Urothelium cell line (cell line): ENCODE measurements at regions not wholly inside any gene's neighbourhood (a gene's known extent, or its start where the extent isn't known, plus 50 kb on each side); places are given as distances from the start of the nearest gene placed in this dataset.
A peak's percentile ranks its signal among the peaks of the same experiment; 100 is the strongest.

Experiments
- DNase-seq: peaks from one replicate; pipeline ENCODE4 v3.0.0; 2011; ENCODE audit warnings: low spot score, mixed read lengths
- FAIRE-seq: peaks from 2 replicates; lab custom pipeline; 2011; peaks lifted over from hg19 to GRCh38; lab: Jason Lieb, UNC

DNA sequence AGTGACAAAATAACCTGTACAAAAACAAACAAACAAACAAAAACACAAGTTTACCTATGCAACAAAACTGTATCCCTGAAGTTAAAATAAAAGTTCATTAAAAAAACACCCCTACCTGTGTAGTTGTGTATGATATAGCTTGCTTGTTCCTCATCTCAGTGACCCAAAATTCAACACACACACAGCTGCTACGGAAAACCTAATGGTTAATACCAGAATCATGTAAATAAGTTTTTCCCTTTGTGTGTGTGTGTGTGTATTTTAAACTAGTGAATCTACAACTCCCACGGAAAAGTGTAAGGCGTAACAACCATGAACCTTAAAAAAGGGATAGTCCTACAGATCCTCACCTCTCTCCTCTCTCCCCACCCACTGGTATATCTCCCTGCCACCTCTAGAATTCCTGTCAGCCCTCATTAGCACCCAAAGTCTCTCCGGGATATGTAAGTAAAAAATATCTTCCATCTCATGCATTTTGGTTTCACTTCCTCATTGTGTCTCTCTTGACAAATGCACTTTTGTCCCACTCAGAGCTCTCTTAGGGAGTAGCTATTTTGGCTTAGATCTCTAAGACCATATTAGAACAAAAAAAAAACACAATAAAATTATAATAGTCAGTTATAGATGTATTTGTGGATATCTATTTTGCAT lies 2236.5 kb downstream of the PCDH9 start:
- FAIRE-seq: no peak

DNA sequence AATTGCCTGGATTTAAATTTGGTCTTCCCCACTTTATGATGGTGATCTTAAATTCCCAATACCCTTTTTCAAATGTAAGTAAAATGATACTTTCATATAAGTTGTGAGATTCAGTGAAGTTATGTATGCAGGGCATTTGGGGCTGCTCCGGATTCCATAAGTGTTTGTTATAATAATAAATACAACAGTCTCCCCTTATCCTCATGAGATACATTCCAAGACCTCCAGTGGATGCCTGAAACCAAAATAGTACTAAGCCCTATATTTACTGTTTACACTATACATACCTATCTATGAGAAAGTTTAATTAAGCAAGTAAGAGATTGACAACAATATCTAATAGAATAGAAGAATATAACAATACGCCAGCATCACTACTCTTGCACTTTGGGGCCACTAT lies 2237.8 kb downstream of the PCDH9 start:
- no peak for DNase-seq
- no peak for FAIRE-seq

More for the DNA sequence above, 2236.5 kb downstream of the PCDH9 start:
- DNase-seq: peak; percentile 0

DNA sequence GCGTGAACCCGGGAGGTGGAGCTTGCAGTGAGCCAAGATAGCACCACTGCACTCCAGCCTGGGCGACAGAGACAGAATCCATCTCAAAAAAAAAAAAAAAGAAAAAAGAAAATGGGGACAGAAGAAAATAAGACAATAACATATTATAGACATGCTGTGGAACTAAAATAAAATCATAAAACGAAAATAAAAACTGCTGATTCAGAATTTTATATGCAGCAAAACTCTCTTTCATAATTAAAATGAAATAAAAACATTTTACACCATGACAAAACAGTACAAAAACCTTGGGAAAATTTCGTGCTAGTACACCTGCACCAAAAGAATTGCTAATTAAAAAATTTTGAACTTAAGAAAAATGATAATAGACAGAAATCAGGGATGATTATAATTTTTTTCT lies 2245.1 kb downstream of the PCDH9 start:
- FAIRE-seq: no peak
- no peak for DNase-seq

DNA sequence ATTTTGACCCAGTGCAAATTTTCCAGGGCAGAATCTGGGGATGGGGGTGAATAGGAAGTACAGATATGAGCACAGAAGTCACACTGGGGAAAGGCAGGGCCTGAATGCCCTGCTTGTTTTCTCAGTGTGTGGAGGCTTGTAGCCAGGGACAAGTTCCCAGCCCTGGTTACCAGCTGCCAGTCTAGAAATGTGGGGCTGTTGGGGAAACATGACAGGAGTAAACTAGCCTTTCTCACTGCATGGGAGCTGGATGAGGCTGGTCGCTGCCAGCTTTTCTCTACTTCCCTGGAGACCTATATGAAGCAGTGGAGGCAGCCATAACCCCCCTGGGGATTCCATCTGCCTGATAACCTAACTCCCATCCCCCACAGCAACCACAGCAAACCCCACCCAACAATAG lies 2267.7 kb downstream of the PCDH9 start:
- FAIRE-seq: no peak
- DNase-seq: no peak

DNA sequence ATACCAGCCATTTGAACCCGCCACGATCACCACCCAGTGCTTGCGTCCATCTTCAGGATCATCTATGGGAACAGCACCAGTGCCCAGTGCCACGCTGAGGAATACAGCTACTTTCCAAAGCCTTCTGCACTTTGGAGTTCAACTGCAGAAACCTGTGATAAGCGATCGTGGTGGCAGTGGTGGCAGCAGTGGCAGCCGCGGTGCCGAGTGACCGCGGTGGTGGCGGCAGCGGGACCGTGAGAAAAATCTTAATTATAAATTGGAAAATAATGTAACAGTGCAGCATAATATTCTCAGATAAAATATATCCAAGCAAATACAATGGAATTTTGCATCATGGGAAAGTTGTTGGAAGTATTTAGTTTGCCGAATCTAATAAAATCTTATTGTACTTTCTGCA lies 2270.9 kb downstream of the PCDH9 start:
- DNase-seq (no peak), FAIRE-seq (no peak)

DNA sequence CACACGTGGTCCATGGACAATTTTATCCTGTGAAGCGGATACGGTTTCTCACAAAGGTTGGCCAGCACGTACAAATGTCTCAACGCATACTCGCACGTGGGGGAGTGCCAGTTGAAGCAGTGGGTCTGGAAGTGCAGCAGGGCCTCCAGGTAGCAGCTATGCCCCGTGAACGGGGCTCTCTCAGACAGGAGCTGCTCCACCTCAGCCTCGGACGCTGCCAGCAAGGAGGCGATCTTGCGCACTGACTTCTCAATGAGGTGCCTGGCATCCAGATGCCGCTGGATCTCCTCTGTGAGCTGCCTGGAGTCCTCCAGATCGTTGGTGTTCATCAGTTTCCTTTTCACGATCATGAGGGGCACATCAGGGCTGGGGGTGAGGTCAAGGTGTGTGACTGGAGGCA lies 2272.0 kb downstream of the PCDH9 start:
- FAIRE-seq: no peak

DNA sequence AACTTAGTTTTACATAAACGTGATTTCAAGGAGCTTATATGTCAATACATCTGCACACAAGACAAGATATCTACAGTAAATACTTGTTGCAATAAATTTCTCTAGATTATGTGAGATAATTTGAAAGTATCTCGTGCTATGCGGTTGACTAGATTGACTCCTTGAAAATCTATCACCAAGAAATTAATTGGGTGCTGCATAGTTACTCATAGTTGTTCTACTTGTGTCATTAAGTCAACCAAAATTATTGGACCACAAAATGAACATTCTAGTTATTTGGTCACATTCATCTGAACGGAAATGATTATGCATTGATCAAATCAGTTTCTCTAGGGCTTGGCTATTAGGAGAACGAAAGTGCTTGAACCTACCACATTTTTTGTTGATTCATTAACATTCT lies 2291.5 kb downstream of the PCDH9 start:
- FAIRE-seq: no peak
- no peak for DNase-seq

More for the DNA sequence above, 2272.0 kb downstream of the PCDH9 start:
- no peak for DNase-seq

DNA sequence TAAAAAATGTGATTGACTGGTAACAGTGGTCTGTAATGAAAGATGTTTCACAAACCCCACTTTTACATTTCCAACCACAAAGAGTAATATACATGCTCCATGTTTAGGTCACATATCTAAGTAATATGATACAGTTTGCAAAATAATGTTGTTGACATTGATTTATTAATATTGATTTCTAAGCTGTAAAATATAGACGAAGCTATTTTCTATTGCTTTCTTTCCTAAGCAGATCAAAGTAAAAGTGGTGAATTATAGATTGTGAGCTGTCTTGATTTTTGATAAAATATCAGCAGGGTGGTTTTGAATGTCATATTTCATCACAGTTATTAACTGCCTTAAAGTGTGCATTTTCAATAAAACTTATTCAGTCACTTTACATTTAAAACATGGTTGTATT lies 2292.8 kb downstream of the PCDH9 start:
- DNase-seq: no peak
- no peak for FAIRE-seq

DNA sequence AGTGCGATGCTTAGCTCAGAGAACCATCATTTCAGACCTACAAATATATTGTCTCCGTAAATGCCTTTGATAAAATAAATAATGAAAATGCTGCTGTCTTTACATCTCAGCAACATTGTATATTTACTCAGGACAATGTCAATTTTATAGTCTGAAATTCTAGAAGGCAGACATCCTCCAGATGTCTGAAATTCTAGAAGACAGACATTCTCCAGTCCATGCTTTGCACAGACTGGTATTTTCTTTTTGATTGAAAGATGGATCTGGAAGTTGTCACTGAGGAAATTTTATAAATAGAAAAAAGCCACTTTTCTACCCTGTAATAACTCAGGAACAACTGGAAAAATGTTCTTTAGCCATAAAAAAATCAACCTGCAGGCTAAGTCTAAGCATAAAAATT lies 2293.3 kb downstream of the PCDH9 start:
- no peak for FAIRE-seq
- DNase-seq: no peak

DNA sequence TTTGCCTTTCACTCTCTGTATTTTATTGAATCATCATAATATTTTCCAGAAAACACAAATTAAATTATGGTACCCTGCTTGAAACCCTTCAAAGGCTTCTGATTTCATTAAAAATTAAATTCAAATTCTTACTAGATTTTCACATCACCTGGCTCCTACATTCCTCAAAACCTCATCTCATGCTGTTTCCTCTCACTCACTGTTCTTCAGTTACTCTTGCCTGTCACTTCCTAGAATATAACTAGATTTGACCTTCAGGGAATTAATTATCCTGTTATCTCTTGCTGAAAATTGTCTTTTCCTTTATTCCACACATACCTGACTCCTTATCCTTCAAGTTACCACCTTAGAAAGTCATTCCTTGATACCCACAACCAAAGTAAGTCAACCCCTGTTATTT lies 2294.7 kb downstream of the PCDH9 start:
- no peak for DNase-seq
- FAIRE-seq: no peak

DNA sequence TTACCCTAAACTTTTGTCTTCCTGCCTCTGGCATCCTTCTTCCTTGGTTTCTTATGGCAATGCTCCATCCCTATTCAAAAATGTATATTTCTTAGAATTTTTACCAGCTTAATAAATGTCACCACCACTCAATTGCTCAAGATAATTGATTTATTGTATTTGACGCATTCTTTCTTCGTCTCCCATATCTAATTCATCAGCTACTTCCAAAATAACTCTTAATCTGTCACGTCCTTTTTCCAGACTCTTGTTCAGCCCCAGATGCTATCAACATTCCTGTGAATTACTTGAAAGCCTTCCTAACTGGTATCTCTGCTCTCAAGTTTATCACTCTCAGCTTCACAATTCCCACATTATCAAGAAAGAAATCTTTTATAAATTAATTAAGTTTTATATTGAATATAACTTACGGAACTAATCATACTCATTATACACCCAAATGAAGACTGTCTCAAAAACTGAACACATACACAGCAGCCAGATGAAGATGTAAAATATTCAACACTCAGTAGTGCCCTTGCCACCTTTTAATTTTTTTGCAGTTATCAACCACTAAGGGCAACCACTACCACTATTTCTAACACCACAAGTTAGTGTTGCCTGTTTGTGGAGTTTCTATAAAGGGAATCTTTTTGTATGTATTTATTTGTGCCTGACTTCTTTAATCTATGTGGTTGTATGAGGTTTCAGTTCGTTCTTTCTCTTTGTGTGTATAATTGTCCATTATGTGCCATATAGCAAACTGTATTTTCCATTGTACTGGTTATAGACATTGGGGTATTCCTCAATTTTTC lies 2295.4 kb downstream of the PCDH9 start:
- DNase-seq: no peak

DNA sequence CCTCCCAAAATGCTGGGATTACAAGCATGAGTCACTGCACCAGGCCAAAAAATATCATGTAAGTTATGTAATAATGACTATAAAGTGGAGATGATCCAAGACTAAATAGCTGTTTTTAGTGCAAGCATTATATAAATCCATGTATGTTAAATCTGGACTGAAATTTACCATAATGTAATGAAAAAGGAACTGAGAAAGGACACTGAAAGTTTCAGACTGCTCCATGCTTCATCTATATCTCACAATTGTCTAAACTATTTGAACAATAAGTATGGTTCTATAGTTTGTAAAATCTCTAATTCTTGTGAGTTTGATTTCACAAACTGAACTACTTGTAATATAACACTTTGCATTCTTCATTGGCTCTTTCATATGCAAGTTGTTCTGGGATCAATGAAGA lies 2299.5 kb downstream of the PCDH9 start:
- no peak for DNase-seq

More for the DNA sequence above, 2295.4 kb downstream of the PCDH9 start:
- no peak for FAIRE-seq

DNA sequence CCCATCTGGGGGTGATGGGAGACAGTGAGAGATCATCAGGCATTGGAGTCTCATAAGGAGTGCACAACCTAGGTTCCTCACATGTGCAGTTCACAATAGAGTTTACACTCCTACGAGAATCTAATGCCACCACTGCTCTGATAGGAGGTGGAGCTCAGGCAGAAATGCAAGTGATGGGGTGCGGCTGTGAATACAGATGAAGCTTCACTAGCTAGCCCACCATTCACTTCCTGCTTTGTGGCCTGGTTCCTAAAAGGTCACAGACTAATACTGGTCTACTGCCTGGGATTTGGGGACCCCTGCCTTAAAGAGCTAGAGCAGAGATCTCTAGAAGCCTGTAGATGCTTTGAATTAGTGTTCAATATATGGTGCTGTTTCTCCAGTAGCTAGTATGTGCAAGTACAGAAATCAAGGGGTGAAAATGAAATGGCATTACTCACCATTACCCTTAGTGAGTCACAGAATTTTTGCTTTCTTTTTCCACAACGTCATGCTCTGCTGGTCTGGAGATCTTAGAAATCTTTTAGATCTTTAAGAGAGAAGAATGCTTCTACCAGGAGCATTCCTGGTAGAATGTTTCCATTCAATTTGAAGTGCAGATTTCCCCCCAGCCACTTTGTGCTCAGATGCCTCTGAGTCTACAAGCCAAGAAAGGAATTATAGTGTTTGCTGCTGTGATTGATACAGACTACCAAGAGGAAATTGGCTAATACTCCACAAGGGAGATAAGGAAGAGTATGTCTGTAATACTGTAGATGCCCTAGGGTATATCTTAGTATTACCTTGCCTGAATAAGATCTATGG lies 2301.2 kb downstream of the PCDH9 start:
- DNase-seq (peak; percentile 6), FAIRE-seq (no peak)

More for the DNA sequence above, 2299.5 kb downstream of the PCDH9 start:
- no peak for FAIRE-seq

DNA sequence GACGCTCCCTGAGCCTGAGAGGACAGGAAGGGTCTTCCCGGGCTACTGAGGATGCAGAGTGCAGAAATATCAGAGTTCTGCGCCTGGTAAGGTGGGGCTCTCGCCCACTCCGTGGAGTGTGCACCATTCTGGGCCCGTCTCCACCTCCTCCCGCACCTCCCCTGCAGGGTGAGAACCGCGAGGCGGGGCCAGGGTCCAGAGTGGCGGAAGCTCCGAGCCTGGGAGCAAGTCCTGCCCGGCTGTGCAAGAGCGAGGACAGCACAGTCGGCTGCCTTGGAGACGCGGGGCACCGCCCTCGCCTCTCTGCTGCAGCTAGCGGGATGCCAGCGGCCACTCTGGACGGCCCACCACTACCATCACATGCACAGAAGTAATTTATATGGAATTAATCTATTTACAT lies 2304.4 kb downstream of the PCDH9 start:
- FAIRE-seq (no peak), DNase-seq (no peak)

DNA sequence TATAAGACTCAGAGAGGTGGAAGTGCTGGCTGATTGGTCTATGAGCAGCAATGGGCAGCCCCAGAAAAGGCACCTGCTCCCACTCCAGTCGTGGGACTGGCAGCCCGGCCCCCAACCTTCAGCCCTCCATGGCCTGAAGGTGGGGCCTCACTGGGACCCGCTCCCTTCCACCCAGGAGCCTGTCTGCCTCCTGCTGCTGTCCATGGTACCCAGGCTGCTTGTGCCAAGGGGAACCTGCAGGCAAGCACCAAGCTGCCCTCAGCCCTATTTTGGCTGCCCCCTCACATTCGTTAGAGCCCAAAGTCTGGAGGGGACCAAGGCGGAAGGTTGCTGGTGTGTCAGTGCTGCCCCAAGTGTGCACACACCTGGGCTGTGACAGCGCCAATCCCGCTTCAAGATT lies 2304.9 kb downstream of the PCDH9 start:
- FAIRE-seq (no peak), DNase-seq (no peak)

DNA sequence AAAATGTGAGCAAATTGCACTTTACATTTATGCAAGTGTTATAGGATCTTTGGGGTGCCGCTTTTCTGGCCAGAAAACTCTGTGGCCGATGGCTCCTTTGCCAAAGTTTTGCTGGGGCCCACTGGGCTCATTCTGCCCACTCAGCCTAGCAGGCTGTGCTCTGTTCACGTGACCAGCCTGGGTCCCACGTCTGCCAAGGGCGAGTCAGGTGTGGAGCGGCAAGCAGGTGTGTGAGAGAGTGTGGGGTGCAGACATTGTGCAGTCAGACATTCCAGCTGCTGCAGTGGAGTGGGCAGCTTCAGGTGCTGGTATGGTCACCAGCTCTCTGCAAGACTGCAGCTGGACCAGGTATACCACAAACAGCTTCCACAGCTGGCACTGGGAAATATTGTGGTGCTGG lies 2305.7 kb downstream of the PCDH9 start:
- no peak for FAIRE-seq
- DNase-seq: no peak

DNA sequence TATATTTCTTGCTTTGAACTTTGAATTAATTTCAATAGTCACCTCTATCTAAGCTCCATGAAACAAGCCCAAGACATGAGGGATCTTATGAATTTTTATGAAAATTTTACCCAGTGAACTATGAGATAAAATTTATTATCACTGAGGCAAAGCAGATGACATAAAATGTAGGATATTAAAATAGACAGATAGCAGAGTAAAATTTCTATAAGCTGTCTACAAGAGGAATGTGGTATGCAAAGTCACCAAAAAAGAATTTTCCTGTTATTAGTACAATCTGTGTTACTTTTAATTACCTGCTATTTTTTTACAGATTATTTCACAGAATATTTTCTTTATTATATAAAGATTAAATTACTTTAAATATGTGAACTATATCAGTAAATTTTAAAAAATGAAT lies 2312.6 kb downstream of the PCDH9 start:
- no peak for FAIRE-seq
- DNase-seq: no peak

DNA sequence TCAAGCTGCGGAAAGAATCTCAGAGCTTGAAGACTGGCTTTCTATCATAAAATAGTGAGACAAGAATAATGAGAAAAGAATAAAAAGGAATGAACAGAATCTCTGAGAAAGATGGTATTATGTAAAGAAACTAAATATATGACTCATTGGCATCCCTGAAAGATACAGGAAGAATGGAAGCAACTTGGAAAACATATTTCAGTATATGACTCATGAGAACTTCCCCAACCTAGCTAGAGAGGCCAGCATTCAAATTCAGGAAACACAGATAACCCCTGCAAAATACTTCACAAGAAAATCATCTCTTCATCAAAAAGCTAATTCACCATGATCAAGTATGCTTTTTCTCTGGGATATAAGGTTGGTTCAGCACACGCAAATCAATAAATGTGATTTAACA lies 2318.0 kb downstream of the PCDH9 start:
- no peak for FAIRE-seq
- no peak for DNase-seq

DNA sequence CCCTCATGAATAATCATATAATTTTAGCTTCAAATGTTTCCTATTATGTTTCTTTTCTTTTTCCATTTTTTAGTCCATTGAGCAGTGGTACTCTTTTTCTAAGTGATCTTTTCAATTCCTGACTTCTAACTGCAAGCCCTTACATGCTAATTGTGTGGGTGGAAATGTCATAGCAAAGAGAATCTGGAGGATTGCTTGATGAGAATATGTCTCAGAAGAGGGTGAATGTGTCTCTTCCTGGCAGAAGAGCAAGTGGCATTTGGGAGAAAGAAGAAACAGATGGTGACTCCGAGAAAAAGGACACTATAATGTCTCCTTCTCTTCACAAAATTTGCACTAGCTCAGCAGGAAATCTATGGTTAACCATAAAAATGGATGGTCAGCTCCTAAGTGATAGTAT lies 2320.0 kb downstream of the PCDH9 start:
- no peak for FAIRE-seq
- no peak for DNase-seq

DNA sequence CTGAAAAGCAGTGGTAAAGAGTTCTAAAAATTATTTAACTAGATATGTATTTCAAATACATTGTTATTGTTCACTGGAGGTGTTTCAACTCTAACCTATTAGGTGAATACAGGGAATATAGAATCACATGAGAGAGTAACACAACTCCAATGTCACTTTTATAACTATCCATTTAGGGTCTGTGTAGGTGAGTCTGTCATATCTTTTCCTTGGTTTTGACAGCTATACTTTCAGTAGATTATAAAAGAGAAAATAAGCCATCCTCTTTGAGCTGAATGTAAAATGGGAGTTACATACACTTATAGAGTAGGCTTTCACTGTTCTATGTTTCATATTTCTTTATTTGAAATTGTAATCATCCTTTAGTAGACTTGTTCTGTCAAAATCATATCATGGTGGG lies 2321.0 kb downstream of the PCDH9 start:
- DNase-seq (no peak), FAIRE-seq (no peak)

DNA sequence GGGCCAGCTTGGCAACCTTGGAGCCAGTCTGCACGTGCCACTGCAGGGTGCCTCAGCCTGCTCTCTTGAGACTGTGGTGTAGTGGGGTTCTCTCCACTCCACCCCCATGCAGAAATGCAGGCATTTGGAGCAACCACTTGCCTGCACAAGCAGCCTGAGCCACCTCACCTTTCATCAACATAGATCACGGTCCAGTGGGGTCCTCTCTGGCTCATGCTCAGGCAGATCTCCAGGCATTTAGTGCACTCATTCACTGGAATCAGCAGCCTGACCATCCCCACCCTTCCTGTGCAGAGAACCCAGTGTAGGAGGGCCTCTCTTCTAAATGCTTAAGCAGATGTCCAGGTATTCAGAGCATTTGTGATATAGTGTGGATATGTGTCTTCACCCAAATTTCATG lies 2330.1 kb downstream of the PCDH9 start:
- DNase-seq (no peak), FAIRE-seq (no peak)

DNA sequence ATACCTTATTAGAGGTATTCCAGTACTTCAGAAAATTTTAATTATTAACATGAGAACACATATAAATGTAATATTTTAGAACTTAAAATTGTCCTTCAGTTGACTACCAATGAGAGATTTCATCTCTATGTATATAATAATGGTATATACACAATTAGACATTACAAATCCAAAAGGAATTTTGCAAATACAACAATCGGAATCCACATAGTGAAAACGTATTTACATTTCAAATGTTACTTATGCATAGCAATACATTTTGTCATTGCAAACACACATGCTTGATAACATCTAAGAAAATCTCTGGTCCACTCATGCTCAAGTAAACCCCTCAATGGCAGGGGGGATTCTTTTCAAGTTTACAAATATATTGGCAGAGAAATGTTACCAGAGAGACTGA lies 2345.2 kb downstream of the PCDH9 start:
- FAIRE-seq (no peak), DNase-seq (no peak)
